Smooth muscle cell (in vitro differentiated cells): ENCODE measurements at regions not wholly inside any gene's neighbourhood (a gene's known extent, or its start where the extent isn't known, plus 50 kb on each side); places are given as distances from the start of the nearest gene placed in this dataset.

Experiments used
- DNase-seq: peaks from one replicate; lab custom pipeline; 2025; ENCODE audit not compliant: unreplicated experiment; lab: John Stamatoyannopoulos, UW
- H2AFZ ChIP-seq: fragments of 200-600 bp; sonication (generic); 2 replicates; pipeline ENCODE4 v1.6.0; 2016; ENCODE audit warnings: antibody characterized with exemption, low read depth, mild to moderate bottlenecking
- H3F3A ChIP-seq: fragments of 200-600 bp; sonication (generic); 2 replicates; pipeline ENCODE4 v1.6.0; 2017; ENCODE audit warnings: antibody characterized with exemption, low read depth
- H3K27ac ChIP-seq: fragments of 200-600 bp; sonication (generic); 2 replicates; pipeline ENCODE4 v1.5.1; 2016; ENCODE audit warnings: low read depth, mild to moderate bottlenecking
- H3K27me3 ChIP-seq: fragments of 200-600 bp; sonication (generic); 2 replicates; pipeline ENCODE4 v1.6.1; 2016; ENCODE audit warnings: low read depth, mild to moderate bottlenecking
- H3K36me3 ChIP-seq: fragments of 200-600 bp; sonication (generic); 2 replicates; pipeline ENCODE4 v1.5.1; 2016; ENCODE audit warnings: low read depth
- H3K4me1 ChIP-seq: fragments of 200-600 bp; sonication (generic); 2 replicates; pipeline ENCODE4 v1.5.1; 2016; ENCODE audit warnings: low read depth
- H3K4me2 ChIP-seq: fragments of 200-600 bp; sonication (generic); 2 replicates; pipeline ENCODE4 v1.6.0; 2016; ENCODE audit warnings: mild to moderate bottlenecking
- H3K4me3 ChIP-seq: fragments of 200-600 bp; sonication (generic); 2 replicates; pipeline ENCODE4 v1.5.1; 2016; ENCODE audit warnings: mild to moderate bottlenecking
- H3K79me2 ChIP-seq: fragments of 200-600 bp; sonication (generic); 2 replicates; pipeline ENCODE4 v1.6.0; 2016; ENCODE audit warnings: low read depth, mild to moderate bottlenecking
- H3K9ac ChIP-seq: fragments of 200-600 bp; sonication (generic); 2 replicates; pipeline ENCODE4 v1.6.0; 2016; ENCODE audit warnings: low read depth
- H3K9me3 ChIP-seq: fragments of 200-600 bp; sonication (generic); replicated peaks from 2 replicates; pipeline ENCODE4 v1.5.1; 2016; ENCODE audit warnings: low read depth
- H4K20me1 ChIP-seq: fragments of 200-600 bp; sonication (generic); 2 replicates; pipeline ENCODE4 v1.6.0; 2016; ENCODE audit warnings: low read depth
- CTCF ChIP-seq: fragments of 200-600 bp; sonication (generic); IDR thresholded peaks from 2 replicates; pipeline ENCODE4 v1.5.1; 2017; ENCODE audit warnings: borderline replicate concordance, mild to moderate bottlenecking, antibody characterized with exemption; ENCODE audit not compliant: insufficient read depth, poor library complexity, severe bottlenecking
- WGBS: methylation state at CpG from one replicate; pipeline ENCODE4 v1.1.7; 2016; ENCODE audit warnings: low lambda C conversion rate; 5-methylcytosine and 5-hydroxymethylcytosine counted together

GRCh38 chr12:91924827-91925226, 220.8 kb downstream of the BTG1 start:
- no peak for DNase-seq
- Histone ChIP-seq H2AFZ (no peak overlapping the region), H4K20me1 (no peaks in the 10 kb centered on the region), H3K27ac (no peak overlapping the region), H3K9ac (no peak overlapping the region), H3K9me3 (no peaks in the 10 kb centered on the region), H3K36me3 (no peaks in the 10 kb centered on the region), H3K27me3 (no peaks in the 10 kb centered on the region), H3K4me1 (peaks cover 4% of the 10 kb centered on the region), H3K79me2 (no peaks in the 10 kb centered on the region), H3K4me3 (no peak overlapping the region), H3F3A (no peaks in the 10 kb centered on the region), H3K4me2 (no peak overlapping the region)
- 90% methylated on average over 3 of the region's 3 CpGs for WGBS
- TF ChIP-seq CTCF, result no peak

- H3K27ac ChIP-seq, result no peak overlapping the region
- no peaks in the 10 kb centered on the region for H3K79me2 ChIP-seq
- H3K4me3 ChIP-seq, result no peak overlapping the region
- H3K27me3 ChIP-seq, result no peaks in the 10 kb centered on the region
- no peaks in the 10 kb centered on the region for H3F3A ChIP-seq
- TF ChIP-seq CTCF, result no peak
- H4K20me1 ChIP-seq, result no peaks in the 10 kb centered on the region
- no peak for DNase-seq
- no peaks in the 10 kb centered on the region for H3K9me3 ChIP-seq
- no peak overlapping the region for H3K9ac ChIP-seq
- H3K4me1 ChIP-seq, result peaks cover 4% of the 10 kb centered on the region
- H3K36me3 ChIP-seq, result no peaks in the 10 kb centered on the region
- no peak overlapping the region for H3K4me2 ChIP-seq
- WGBS, result 92% methylated on average over 25 of the region's 31 CpGs
- no peak overlapping the region for H2AFZ ChIP-seq
These were observed 221.8 kb downstream of the BTG1 start for GRCh38 chr12:91923864-91924263.

GRCh38 chr12:91922674-91923073, 223.0 kb downstream of the BTG1 start:
- no peaks in the 10 kb centered on the region for H3K27me3 ChIP-seq
- 77% methylated on average over 6 of the region's 6 CpGs for WGBS
- no peak for DNase-seq
- no peak overlapping the region for H3K27ac ChIP-seq
- no peak overlapping the region for H2AFZ ChIP-seq
- H3K4me1 ChIP-seq, result peaks cover 4% of the 10 kb centered on the region
- no peaks in the 10 kb centered on the region for H3F3A ChIP-seq
- H4K20me1 ChIP-seq, result no peaks in the 10 kb centered on the region
- H3K9me3 ChIP-seq, result no peaks in the 10 kb centered on the region
- TF ChIP-seq CTCF, result no peak
- H3K9ac ChIP-seq, result no peak overlapping the region
- H3K4me3 ChIP-seq, result no peak overlapping the region
- no peak overlapping the region for H3K4me2 ChIP-seq
- no peaks in the 10 kb centered on the region for H3K79me2 ChIP-seq
- no peaks in the 10 kb centered on the region for H3K36me3 ChIP-seq

GRCh38 chr12:91922139-91922538, 223.5 kb downstream of the BTG1 start:
- no peak overlapping the region for H3K27ac ChIP-seq
- no peaks in the 10 kb centered on the region for H4K20me1 ChIP-seq
- no peak overlapping the region for H3K4me3 ChIP-seq
- H3K79me2 ChIP-seq, result no peaks in the 10 kb centered on the region
- no peak for TF ChIP-seq CTCF
- peaks cover 4% of the 10 kb centered on the region for H3K4me1 ChIP-seq
- 36% methylated on average over 1 of the region's 1 CpG for WGBS
- peak overlapping the region; percentile 14 for H3K4me2 ChIP-seq
- H3K9ac ChIP-seq, result no peak overlapping the region
- no peaks in the 10 kb centered on the region for H3K36me3 ChIP-seq
- peak overlapping the region; percentile 54 for H2AFZ ChIP-seq
- no peaks in the 10 kb centered on the region for H3K27me3 ChIP-seq
- no peak for DNase-seq
- H3F3A ChIP-seq, result no peaks in the 10 kb centered on the region
- H3K9me3 ChIP-seq, result no peaks in the 10 kb centered on the region
